Glomerular visceral epithelial cell (primary cell): ENCODE measurements at regions not wholly inside any gene's neighbourhood (a gene's known extent, or its start where the extent isn't known, plus 50 kb on each side); places are given as distances from the start of the nearest gene placed in this dataset.

Experiments
- DNase-seq: peaks from one replicate; pipeline ENCODE4 v3.0.0-alpha.2; 2016; ENCODE audit errors: extremely low spot score

- no peak for DNase-seq
Observed at GRCh38 chr3:45277636-45278035, 51.5 kb upstream of the TMEM158 start.

DNA sequence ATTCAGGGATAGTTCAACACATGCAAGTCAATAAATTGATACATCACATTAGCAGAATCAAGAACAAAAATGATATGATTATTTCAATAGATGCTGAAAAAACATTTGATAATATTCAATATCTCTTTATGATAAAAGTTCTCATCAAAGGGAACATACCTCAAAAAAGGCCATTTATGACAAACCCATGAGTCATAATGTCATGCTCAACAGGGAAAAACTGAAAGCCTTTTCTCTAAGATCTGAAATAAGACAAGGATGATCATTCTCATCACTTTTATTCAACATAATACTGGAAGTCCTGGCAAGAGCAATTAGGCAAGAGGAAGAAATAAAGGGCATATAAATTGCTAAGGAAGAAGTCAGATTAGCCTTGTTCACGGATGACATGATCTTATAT is 54.1 kb upstream of the TMEM158 start:
- no peak for DNase-seq

GRCh38 chr3:45280971-45281370 is 54.9 kb upstream of the TMEM158 start:
- no peak for DNase-seq

- no peak for DNase-seq
Observed at GRCh38 chr3:45283471-45283870, 57.4 kb upstream of the TMEM158 start.

DNA sequence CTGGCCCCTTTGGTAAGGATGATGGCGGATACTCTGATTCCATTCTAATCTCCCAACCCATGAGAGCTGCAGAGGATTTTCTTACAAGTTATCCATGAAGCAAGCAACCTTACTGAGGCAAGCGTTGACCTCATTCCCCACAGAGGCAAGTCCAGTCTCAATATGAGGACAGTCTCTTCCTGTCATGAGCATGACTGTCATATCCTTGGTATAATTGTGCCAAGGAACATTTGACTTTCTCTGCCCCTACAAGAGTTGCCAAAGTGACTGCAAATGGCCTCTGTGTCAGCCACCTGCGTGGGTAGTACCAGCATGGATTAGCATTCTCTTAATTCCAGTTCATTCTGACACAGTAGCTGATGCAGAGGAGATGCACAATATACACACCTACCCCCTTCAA is 71.2 kb upstream of the TMEM158 start:
- no peak for DNase-seq

- DNase-seq: no peak
Observed at GRCh38 chr3:45302470-45302869, 76.4 kb upstream of the TMEM158 start.

DNA sequence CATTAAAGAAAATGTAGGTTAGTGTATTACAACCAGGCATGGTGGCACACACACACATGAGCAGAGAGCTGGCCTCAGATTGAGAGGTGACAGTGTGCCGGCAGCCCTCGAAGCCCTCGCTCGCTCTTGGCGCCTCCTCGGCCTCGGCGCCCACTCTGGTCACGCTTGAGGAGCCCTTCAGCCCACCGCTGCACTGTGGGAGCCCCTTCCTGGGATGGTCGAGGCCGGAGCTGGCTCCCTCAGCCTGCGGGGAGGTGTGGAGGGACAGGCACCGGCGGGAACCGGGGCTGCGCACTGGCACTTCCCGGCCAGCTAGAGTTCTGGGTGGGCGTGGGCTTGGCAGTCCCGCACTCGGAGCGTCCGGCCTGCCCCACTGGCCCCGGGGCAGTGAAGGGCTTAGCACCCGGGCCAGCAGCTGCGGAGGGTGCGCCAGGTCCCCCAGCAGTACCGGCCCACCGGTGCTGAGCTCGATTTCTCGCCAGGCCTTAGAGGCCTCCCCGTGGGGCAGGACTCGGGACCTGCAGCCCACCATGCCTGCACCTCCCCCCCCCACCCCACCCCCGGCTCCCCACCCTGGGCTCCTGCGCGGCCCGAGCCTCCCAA is 80.4 kb upstream of the TMEM158 start:
- no peak for DNase-seq

DNA sequence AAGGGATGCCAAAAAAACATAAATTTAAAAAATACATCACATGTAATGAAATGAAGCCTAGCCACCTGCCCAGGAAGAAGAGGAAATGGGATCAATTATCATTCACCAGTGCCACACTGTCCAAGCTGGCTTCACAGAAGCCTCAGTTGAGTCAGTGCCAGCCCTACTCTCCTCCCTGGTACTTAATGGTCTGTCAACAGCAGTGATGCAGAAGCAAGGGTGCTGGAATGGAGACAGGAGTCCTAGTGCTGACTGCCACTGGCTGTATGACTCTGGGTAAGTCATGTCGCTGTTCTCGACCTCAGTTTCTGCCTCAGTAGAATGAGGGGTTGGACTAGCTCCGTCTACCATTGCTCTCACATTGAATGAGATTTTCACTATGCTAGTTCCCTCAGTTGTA is 78.5 kb upstream of the LARS2 start:
- no peak for DNase-seq

DNA sequence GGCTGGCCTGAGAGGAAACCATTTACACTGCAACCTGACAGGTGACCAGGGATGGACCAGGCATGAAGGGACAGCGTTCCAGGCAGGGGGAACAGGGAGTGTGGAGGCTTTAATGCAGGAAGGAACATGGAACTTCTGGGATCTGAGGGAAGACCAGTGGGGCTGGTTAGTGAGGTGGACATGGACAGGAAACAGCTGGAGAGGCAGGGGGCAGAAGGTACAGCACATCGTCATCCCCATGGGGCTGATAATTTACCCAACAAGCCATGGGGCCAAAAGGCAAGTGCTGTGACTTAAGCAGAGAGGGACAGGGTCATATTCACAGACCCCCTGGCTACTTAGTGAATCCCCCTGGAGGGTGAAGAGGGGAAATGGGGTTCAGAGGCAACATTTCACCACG is 77.0 kb upstream of the LARS2 start:
- DNase-seq: no peak

GRCh38 chr3:45311953-45312801 is 76.2 kb upstream of the LARS2 start:
- no peak for DNase-seq

- no peak for DNase-seq
Observed at GRCh38 chr3:45312836-45313493, 75.4 kb upstream of the LARS2 start.

DNA sequence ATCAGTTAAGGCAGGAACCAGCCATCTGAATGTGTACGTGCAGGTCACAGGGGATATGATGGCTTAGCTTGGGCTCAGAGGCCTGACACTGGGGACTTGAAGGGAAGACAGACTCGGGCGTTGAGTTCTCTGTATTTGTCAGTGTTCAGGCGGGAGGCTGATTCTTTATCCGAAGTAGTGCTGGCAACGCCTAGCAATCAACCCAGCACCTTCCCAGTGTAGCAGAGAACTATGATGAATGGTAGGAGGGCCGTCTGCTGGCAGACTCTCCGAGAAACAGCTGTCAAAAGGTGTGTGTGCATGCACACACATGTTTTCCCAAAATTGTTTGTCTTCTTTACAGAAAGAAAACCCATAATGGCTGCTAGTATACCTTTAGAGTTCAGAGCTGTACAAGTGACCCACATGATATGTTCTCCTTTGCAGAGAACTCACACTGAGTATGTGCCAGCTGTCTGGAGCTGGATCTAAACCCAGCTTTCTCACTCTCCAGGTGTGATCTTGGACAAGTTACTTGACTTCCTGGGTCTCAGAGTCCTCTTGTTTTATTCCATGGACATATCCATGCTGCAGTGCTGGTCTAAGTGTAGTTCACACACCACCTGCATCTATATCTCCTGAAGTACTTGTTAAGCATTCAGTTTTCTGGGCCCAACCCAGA is 74.5 kb upstream of the LARS2 start:
- DNase-seq: no peak

DNA sequence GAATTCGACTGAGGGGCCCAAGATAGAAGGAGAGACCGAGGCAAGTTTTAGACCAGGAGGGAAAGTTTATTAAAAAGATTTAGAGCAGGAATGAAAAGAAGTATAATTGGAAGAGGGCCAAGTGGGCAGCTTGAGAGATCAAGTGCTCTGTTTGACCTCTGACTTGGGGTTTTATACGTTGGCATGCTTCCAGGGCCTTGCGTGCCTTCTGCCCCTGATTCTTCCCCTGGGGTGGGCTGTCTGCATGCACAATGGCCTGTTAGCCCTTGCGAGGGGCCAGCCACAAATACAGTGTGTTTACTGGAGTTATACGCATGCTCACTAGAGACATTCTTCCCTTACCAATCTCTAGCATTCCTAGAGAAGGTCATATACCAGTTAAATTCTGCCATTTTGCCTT is 70.7 kb upstream of the LARS2 start:
- no peak for DNase-seq

- no peak for DNase-seq
Observed at GRCh38 chr3:45318689-45319088, 69.7 kb upstream of the LARS2 start.

DNA sequence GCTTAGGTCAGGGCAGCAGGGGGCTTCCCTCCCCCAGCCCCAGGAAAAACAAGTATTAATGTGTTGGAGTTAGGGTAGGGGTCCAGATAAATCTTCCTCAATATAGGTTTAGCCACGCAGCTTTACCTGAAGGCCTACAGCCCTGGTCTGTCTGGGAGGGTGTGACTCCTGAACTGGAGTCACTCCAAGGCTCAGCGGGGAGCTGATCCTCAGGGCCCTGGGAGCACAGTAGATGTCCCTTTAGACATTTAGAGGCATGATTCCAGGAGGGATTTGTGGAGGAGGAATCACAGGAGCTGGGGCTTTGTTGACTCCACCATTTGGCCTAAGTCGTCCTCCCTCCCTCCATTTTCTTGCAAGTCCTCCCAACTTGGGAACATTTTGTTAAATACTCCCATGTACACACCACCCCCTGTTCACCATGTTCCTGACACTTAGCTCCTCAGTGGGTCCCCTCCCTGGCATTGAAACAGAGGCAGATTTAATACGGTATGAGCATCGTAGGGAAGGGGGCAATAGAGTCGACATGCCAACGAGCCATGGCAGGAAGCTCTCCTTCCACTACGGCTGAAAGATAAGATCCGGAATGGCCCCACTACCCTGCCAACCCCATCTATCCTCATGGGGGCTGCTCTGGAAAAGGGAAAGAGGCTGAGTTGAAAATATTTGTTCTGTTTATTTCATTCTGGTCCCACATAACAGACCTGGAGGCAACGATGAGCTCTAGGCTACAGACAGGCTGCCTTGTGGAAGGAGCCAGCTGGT is 69.0 kb upstream of the LARS2 start:
- DNase-seq: no peak

- DNase-seq: no peak
Observed at GRCh38 chr3:45319996-45320305, 68.4 kb upstream of the LARS2 start.

DNA sequence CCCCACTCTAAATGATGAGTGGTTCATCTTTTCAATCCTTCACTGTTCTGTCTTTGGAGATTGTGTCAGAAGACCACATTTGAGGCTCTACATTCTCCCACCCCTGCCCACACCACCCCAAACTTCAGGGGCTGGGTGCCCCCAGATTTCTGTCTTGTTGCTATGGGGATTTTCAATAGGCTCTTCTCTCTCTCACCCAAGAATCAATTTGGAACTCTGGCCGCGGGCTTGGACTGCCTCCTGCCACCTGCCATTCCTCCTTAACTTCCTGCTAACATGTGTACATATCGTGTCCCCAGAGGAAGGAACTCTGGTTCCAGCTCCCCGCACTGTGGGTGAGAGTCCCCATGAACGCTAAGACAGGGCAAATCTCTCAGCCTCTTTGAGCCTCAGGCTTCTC is 67.4 kb upstream of the LARS2 start:
- DNase-seq: no peak

- DNase-seq: peak; percentile 8
Observed at GRCh38 chr3:45321607-45322391, 66.6 kb upstream of the LARS2 start.

DNA sequence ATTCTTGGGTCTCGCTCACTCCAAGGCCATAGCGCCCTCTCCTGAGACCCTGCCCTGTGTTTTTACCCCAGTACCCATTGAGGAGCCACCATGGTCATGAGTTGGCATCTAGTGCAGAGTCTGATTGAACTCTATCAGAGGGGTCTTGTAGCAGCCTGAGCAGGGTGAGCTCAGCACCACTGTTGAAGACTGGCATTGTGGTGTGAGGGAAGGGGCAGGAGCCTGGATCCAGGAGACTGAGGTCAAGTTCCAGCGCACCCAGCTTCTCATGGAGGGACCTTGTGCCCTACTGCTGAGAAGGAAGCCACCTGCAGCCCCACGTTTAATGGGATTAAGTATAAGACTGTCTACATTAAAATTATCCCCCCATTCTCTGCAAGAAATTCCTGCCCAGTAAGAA is 65.8 kb upstream of the LARS2 start:
- DNase-seq: no peak

DNA sequence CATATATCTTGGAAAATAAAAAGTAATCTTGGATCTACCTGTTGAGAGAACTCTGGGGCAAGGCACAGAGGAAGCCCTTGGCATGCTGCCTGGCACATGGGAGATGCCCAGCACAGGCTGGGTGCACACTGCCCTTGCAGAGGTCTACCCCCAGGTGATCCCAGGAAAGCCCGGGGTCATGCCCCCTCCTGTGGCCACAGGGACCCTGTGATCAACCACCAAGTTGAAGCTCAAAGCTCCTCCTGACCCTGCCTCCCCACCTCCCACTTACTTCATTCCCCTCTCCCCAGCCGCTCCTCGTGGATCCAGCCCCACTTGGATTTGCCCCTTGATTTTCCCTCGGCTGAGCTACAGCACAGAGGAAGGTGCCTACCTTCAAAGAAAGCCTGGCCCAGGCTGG is 62.7 kb upstream of the LARS2 start:
- DNase-seq: no peak

DNA sequence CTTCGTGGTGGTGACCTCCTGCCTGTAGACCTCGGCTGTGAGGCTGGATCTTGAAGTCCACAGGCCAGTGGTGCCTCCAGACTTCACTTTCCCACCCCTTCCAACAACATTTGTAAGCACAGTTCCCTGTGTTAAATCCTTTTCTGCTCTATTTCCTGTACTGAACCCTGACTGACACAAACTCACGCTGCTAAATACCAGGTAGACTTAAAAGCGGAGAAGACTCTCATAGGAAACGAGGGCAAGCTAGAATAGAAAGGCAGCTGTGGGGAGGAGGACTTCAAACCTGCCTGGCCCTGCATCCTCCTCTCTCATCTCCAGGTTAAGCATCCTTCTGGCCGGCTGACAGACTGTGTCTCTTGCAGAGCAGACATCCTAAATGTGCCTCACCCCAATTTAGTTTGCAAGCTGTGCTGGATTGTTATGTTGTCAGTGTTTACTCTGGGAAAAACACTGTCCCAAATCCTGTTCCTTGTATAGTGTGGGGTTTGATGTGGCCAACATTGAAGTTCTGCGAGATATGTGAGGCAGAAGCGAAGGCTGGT is 58.5 kb upstream of the LARS2 start:
- DNase-seq: no peak
